Heart right ventricle (tissue), 16 donors: ENCODE measurements at regions not wholly inside any gene's neighbourhood (a gene's known extent, or its start where the extent isn't known, plus 50 kb on each side); places are given as distances from the start of the nearest gene placed in this dataset.
"Not testable (repeated sequence)": the region's sequence is repeated elsewhere in the genome, so short reads cannot be mapped to it uniquely, and the experiment has no call there.

Source experiments
- ATAC-seq, 8 donors: fragments of 200-7000 bp; cut with Tn5 transposase; one replicate each; pipeline ENCODE4 v1.9.1; 2020; ENCODE audit warnings: mild to moderate bottlenecking in 8 of 8, moderate library complexity in 8 of 8, moderate number of reproducible peaks in 1 of 8
- DNase-seq, 2 donors: peaks; one replicate each; pipeline ENCODE4 v3.0.0-alpha.2; 2020
- H3K27ac ChIP-seq, 10 donors: fragments of 200-600 bp; sonication (generic) in 2 of 10; one replicate each; pipeline versions ENCODE4 v1.5.0 to v1.8.0; 2020 to 2022; ENCODE audit warnings: mild to moderate bottlenecking in 3 of 10
- H3K27me3 ChIP-seq, 7 donors: fragments of 200-600 bp; one replicate each; pipeline ENCODE4 v1.8.0; 2021 to 2022; ENCODE audit warnings: mild to moderate bottlenecking in 2 of 7
- H3K36me3 ChIP-seq, 9 donors: fragments of 200-600 bp; sonication (generic) in 1 of 9; one replicate each; pipeline versions ENCODE4 v1.5.0 to v1.8.0; 2020 to 2022; ENCODE audit warnings: mild to moderate bottlenecking in 2 of 9
- H3K4me1 ChIP-seq, 9 donors: fragments of 200-600 bp; sonication (generic) in 1 of 9; one replicate each; pipeline versions ENCODE4 v1.5.0 to v1.8.0; 2020 to 2022; ENCODE audit warnings: mild to moderate bottlenecking in 4 of 9
- H3K4me3 ChIP-seq, 10 donors: fragments of 200-600 bp; sonication (generic) in 2 of 10; one replicate each; pipeline versions ENCODE4 v1.5.0 to v1.8.0; 2020 to 2022; ENCODE audit warnings: mild to moderate bottlenecking in 7 of 10, moderate library complexity in 2 of 10
- H3K9me3 ChIP-seq, 11 donors: fragments of 200-600 bp in 10 of 11; sonication (generic) in 2 of 11; one replicate each; pipeline versions ENCODE4 v1.5.0 to v1.8.0; 2013 to 2022; ENCODE audit warnings: mild to moderate bottlenecking in 2 of 11, control low read depth in 1 of 11, moderate library complexity in 1 of 11
- WGBS, 2 donors: extraction: QIAGEN DNeasy Blood & Tissue Kit; methylation state at CpG; one replicate each; pipeline ENCODE4 v1.1.7; 2013; ENCODE audit warnings: inconsistent platforms in 1 of 2; 5-methylcytosine and 5-hydroxymethylcytosine counted together
- intact Hi-C, 10 donors: fragments of 100-400 bp; cut with DNase I; formaldehyde crosslinking; loops; one replicate each; pipeline versions ENCODE4 v1.11.1 to v1.14.2; 2022
- TF ChIP-seq, protein P1 (sequence below), 9 donors: fragments of 200-600 bp; sonication (generic) in 2 of 9; IDR thresholded peaks; one replicate each; pipeline versions ENCODE4 v1.5.0 to v1.8.0; 2021 to 2022; ENCODE audit warnings: antibody characterized with exemption in 9 of 9, mild to moderate bottlenecking in 5 of 9, moderate library complexity in 1 of 9
- donor health status: Arrhythmogenic right ventricular cardiomyopathy.
- donor health status: ischemic (EF 13 %, LVEDD 7.1; RV severe dilation, severe dysfunction).
- donor health status: healthy with polysubstance abuse.
- donor health status: DM: no; HTN: yes; CAD: no.
- donor health status: DM: no; HTN: no; CAD: no.
- donor health status: ischemic (EF 25% LVEDD 6.9; RV normal size, moderate dysfunction).
- donor health status: ischemic (EF 25% LVEDD 5.7; RV mildly dilated, moderate dysfunction).
- donor health status: healthy.
- donor health status: DM: yes; HTN: yes; CAD: no.
- donor health status: Ischemic cardiomyopathy.
- donor health status: ischemic (EF 35%, LVEDD 5.7; RV mildly dilated, moderate dysfunction).
- donor health status: nonischemic (EF 11% LVEDD 7.7; RV severe dilation, severe dysfunction).
- donor health status: DM: yes; HTN: yes; CAD: no.
- donor health status: PGD.
- donor health status: ischemic (EF 29% LVEDD 5.4; RV normal size, mild dysfunction).
- donor health status: nonischemic (EF 23%, LVEDD 6.1; RV moderate dilation, normal function).

DNA sequence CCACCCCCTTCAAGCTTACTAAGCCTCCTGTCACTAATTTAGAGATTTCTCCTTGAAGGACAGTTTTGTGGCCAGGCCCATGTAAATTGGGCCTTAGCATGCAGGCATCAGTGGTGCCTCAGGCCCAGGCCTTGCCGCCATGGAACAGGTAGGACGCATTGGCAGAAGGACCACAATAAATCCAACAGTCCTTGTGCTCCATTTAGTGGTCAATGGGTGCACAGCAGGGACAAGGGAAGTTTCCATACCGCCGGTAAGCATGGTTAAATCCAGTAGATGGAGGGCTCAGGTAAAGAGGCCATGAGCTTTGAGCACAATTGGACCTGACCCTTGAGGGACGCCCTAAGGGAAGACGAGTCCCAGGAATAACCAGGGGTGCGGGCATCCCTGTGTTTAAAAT, 97.3 kb downstream of the UGT2B28 start:
- intact Hi-C loops: loop anchor here in 1 of 10 donors (10.0 kb wide), 1 partner anchor 123 kb away; no protein-coding TSS in a partner anchor
- whole genome bisulfite sequencing, 2 donors: 81 to 92% methylated on average over 7 of the region's 7 CpGs
- DNase-seq (no peak), ATAC-seq (no peak)
- H3K4me3 ChIP-seq: no peak overlapping the region
- no peaks in the 10 kb centered on the region for H3K36me3 ChIP-seq
- H3K27ac ChIP-seq: no peak overlapping the region
- H3K27me3 ChIP-seq: no peaks in the 10 kb centered on the region
- TF ChIP-seq, protein P1, sequence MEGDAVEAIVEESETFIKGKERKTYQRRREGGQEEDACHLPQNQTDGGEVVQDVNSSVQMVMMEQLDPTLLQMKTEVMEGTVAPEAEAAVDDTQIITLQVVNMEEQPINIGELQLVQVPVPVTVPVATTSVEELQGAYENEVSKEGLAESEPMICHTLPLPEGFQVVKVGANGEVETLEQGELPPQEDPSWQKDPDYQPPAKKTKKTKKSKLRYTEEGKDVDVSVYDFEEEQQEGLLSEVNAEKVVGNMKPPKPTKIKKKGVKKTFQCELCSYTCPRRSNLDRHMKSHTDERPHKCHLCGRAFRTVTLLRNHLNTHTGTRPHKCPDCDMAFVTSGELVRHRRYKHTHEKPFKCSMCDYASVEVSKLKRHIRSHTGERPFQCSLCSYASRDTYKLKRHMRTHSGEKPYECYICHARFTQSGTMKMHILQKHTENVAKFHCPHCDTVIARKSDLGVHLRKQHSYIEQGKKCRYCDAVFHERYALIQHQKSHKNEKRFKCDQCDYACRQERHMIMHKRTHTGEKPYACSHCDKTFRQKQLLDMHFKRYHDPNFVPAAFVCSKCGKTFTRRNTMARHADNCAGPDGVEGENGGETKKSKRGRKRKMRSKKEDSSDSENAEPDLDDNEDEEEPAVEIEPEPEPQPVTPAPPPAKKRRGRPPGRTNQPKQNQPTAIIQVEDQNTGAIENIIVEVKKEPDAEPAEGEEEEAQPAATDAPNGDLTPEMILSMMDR (IDR thresholded peaks at IDR 0.05): no peak
- H3K4me1 ChIP-seq: no peaks in the 10 kb centered on the region
- peaks cover 0 to 7% (median 0%) of the 10 kb centered on the region in 11 donors for H3K9me3 ChIP-seq

DNA sequence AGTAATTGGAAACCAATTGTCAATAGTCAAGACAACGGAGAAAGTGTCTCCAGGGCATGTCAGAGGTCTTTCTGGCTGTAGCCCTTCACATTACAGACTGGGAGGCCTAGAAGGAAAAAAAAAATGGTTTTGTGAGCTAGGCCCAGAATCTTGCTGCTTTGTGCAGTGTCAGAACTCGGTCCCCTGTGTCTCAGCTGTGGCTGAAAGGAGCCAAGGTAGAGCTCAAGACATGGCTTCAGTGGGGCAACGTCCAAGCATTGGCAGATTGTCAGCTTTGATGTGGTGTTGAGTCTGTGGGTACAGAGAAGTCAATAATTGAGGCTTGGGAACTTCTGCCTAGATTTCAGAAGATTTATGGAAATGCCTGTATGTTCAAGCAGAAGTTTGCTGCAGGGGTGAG, 103.0 kb downstream of the UGT2B28 start:
- no peaks in the 10 kb centered on the region for H3K27me3 ChIP-seq
- DNase-seq (no peak), ATAC-seq (no peak)
- no peaks in the 10 kb centered on the region for H3K36me3 ChIP-seq
- H3K4me1 ChIP-seq: no peaks in the 10 kb centered on the region
- H3K27ac ChIP-seq: no peak overlapping the region
- intact Hi-C loops: no loop called here
- H3K9me3 ChIP-seq: no peaks in the 10 kb centered on the region
- H3K4me3 ChIP-seq: no peak overlapping the region
- TF ChIP-seq, protein P1 (IDR thresholded peaks at IDR 0.05): no peak
- WGBS, 2 donors: 41 to 59% methylated on average over 3 of the region's 3 CpGs

DNA sequence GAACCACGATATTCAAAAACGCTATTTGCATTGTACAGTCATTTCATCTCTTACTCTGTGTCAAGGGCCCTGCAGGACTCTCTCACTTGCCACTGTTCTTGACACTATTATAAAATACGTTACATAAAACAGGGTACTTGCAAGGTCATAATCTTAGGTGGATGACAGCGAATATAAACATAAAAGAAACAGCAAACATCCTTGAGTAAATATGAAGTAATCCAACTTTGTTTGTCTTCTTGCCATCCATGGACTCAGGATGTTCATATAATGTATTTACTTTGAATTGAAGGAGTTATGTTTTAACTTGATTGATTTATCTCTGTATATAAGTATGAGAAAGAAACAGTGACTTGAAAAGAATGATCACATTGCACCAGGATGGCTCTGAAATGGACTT, 106.6 kb downstream of the UGT2B4 start:
- H3K4me3 ChIP-seq, H3K9me3 ChIP-seq, H3K27me3 ChIP-seq, H3K36me3 ChIP-seq, ATAC-seq, H3K4me1 ChIP-seq, intact Hi-C loops, H3K27ac ChIP-seq, DNase-seq: not testable (repeated sequence)
- 68 to 74% methylated on average over 4 of the region's 4 CpGs for WGBS, 2 donors

DNA sequence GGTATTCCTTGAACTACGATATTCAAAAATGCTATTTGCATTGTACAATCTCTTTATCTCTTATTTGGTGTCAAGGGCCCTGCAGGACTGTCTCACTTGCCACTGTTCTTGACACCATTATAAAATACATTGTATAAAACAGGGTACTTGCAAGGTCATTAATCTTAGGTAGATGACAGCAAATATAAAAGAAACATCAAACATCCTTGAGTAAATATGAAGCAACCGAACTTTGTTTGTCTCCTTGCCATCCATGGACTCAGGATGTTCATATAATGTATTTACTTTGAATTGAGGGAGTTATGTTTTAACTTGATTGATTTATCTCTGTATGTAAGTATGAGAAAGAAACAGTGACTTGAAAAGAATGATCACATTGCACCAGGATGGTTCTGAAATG, 87.3 kb downstream of the UGT2B4 start:
- Histone ChIP-seq H3K36me3 (no peaks in the 10 kb centered on the region), H3K27ac (no peak overlapping the region), H3K27me3 (no peaks in the 10 kb centered on the region), H3K4me3 (no peak overlapping the region), H3K9me3 (no peaks in the 10 kb centered on the region), H3K4me1 (no peaks in the 10 kb centered on the region)
- 80 to 85% methylated on average over 2 of the region's 2 CpGs for WGBS, 2 donors
- ATAC-seq (no peak), DNase-seq (no peak)
- TF ChIP-seq, protein P1 (IDR thresholded peaks at IDR 0.05): no peak
- intact Hi-C loops: no loop called here

DNA sequence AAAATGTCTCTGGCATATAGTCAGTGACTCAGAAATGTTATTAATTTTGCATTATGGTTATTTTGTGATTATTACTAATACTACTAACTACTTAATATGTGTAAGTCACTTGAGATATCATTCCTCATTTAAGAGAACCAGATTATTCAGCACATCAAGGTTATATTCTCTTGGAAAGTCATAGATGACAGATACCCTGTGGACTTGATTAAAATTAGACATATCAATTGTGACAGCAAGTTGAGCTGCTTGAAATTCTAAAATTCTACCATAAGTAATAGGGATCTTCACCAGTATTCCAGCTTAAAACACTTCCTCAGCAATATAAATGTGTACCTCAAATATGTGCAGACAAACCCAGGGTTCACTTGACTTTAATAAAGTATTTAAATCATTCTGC, 83.7 kb downstream of the UGT2B4 start:
- H3K4me1 ChIP-seq, H3K9me3 ChIP-seq, H3K36me3 ChIP-seq, intact Hi-C loops, H3K4me3 ChIP-seq, DNase-seq, H3K27ac ChIP-seq, ATAC-seq, H3K27me3 ChIP-seq: not testable (repeated sequence)

DNA sequence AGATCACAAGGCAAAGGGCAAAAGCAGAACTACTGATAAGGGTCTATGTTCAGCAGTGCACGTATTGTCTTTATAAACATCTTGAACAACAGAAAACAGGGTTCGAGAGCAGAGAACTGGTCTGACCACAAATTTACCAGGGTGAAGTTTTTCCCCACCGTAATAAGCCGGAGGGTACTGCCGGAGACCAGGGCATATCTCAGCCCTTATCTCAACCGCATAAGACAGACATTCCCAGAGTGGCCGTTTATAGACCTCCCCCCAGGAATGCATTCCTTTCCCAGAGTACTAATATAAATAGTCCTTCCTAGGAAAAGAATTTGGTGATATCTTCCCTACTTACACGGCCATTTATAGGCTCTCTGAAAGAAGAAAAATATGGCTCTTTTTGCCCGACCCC, 71.0 kb downstream of the UGT2B4 start:
- intact Hi-C loops, DNase-seq, H3K4me1 ChIP-seq, H3K4me3 ChIP-seq, H3K27ac ChIP-seq, H3K27me3 ChIP-seq, ATAC-seq, H3K36me3 ChIP-seq: not testable (repeated sequence)
- 80% methylated on average over 9 of the region's 9 CpGs for WGBS, 2 donors
- peaks cover 0 to 35% (median 0%) of the 10 kb centered on the region in 11 donors for H3K9me3 ChIP-seq
